Heart left ventricle (tissue), 16 donors: ENCODE measurements at regions not wholly inside any gene's neighbourhood (a gene's known extent, or its start where the extent isn't known, plus 50 kb on each side); places are given as distances from the start of the nearest gene placed in this dataset.

Experiments
- ATAC-seq, 4 donors: fragments of 200-7000 bp; cut with Tn5 transposase; one replicate each; pipeline ENCODE4 v1.9.1; 2020 to 2022; ENCODE audit warnings: moderate library complexity in 4 of 4, mild to moderate bottlenecking in 3 of 4, moderate number of reproducible peaks in 1 of 4
- DNase-seq, 5 donors: peaks; one replicate each; pipeline ENCODE4 v3.0.0-alpha.2; 2020
- H3K27ac ChIP-seq, 12 donors: fragments of 200-600 bp; sonication (generic) in 4 of 12; one replicate each; pipeline versions ENCODE4 v1.5.0 to v1.8.0; 2016 to 2022; ENCODE audit warnings: mild to moderate bottlenecking in 2 of 12
- H3K27me3 ChIP-seq, 9 donors: fragments of 200-600 bp; sonication (generic) in 2 of 9; one replicate each; pipeline versions ENCODE4 v1.5.1 to v1.8.0; 2016 to 2022; ENCODE audit warnings: mild to moderate bottlenecking in 3 of 9
- H3K36me3 ChIP-seq, 9 donors: fragments of 200-600 bp; sonication (generic) in 2 of 9; one replicate each; pipeline versions ENCODE4 v1.5.0 to v1.8.0; 2018 to 2022; ENCODE audit warnings: mild to moderate bottlenecking in 2 of 9
- H3K4me1 ChIP-seq, 12 donors: fragments of 200-600 bp; sonication (generic) in 4 of 12; one replicate each; pipeline versions ENCODE4 v1.5.0 to v1.8.0; 2016 to 2022; ENCODE audit warnings: mild to moderate bottlenecking in 3 of 12
- H3K4me3 ChIP-seq, 12 donors: fragments of 200-600 bp; sonication (generic) in 4 of 12; one replicate each; pipeline versions ENCODE4 v1.5.0 to v1.8.0; 2017 to 2022; ENCODE audit warnings: mild to moderate bottlenecking in 9 of 12, moderate library complexity in 4 of 12
- H3K9me3 ChIP-seq, 12 donors: fragments of 200-600 bp; sonication (generic) in 4 of 12; one replicate each; pipeline versions ENCODE4 v1.5.0 to v1.8.0; 2016 to 2022; ENCODE audit warnings: mild to moderate bottlenecking in 1 of 12
- POLR2A ChIP-seq, 2 donors: fragments of 450-650 bp; IDR thresholded peaks; one replicate each; pipeline ENCODE4 v1.6.1; 2017; ENCODE audit warnings: antibody characterized with exemption in 2 of 2, mild to moderate bottlenecking in 2 of 2, moderate library complexity in 2 of 2
- WGBS, 4 donors: extraction: QIAGEN DNeasy Blood & Tissue Kit in 2 of 4; methylation state at CpG; one replicate each; pipeline versions ENCODE4 v1.1.5 to v1.1.7; 2013 to 2018; 5-methylcytosine and 5-hydroxymethylcytosine counted together
- intact Hi-C, 10 donors: fragments of 100-400 bp; cut with DNase I; formaldehyde crosslinking; loops; one replicate each; pipeline versions ENCODE4 v1.11.1 to v1.14.2; 2022
- TF ChIP-seq, protein P1 (sequence below), 12 donors: fragments of 200-600 bp; sonication (generic) in 4 of 12; IDR thresholded peaks; one replicate each; pipeline versions ENCODE4 v1.5.0 to v1.8.0; 2018 to 2022; ENCODE audit warnings: antibody characterized with exemption in 12 of 12, mild to moderate bottlenecking in 5 of 12
- donor health status: ischemic (EF 13 %, LVEDD 7.1; RV severe dilation, severe dysfunction).
- donor health status: healthy with polysubstance abuse.
- donor health status: DM: no; HTN: yes; CAD: no.
- donor health status: DM: no; HTN: no; CAD: no.
- donor health status: ischemic (EF 25% LVEDD 6.9; RV normal size, moderate dysfunction).
- donor health status: ischemic (EF 25% LVEDD 5.7; RV mildly dilated, moderate dysfunction).
- donor health status: healthy.
- donor health status: DM: yes; HTN: yes; CAD: no.
- donor health status: ischemic (EF 35%, LVEDD 5.7; RV mildly dilated, moderate dysfunction).
- donor health status: nonischemic (EF 11% LVEDD 7.7; RV severe dilation, severe dysfunction).
- donor health status: DM: yes; HTN: yes; CAD: no.
- donor health status: PGD.
- donor health status: ischemic (EF 29% LVEDD 5.4; RV normal size, mild dysfunction).
- donor health status: nonischemic (EF 23%, LVEDD 6.1; RV moderate dilation, normal function).

DNA sequence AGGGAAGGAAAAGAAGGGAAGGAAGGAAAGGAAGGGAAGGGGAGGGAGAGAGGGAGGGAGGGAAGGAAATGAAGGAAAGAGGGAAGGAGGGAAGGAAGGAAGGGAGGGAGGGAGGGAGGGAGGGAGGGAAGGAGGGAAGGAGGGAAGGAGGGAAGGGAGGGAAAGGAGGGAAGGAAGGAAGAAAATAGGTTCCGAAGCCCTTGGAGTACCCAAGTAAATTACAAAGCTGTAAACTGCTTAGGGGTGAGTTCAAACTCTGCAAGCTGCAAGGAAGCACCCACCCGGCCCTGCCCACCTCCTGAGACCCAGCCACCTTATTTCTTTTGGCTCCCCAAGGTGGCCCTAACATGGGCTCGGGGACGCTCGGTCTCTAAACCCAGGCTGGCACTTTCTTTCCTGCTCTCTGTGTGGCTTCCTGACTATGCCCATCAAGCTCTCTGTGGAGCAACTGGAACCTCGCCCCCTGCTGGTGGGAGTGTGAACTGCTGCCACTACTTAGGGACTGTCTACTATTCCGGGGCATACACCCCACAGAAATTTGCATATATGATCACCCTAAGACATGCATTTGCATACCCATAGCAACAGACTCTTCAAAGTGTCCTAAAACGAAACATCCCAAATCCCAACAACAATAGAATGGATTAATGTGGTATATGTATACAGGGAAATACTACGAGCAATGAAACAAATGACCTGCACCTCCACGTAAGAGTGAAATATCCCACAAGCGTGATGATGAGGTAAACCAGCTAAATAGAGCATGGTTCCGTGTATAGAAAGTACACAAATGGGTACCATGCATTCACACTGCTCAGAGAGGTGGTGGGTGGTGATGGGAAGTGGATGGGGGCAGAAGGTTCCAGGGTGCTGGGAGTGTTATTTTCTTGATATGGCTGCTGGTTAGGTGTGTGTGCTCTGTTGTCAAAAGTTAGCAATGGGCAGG, 151.7 kb upstream of the TBL1X start:
- Histone ChIP-seq H3K4me1 (peaks cover 0 to 16% (median 0%) of the 10 kb centered on the region in 12 donors), H3K4me3 (no peak overlapping the region), H3K36me3 (no peaks in the 10 kb centered on the region), H3K27me3 (peaks cover 0 to 9% (median 0%) of the 10 kb centered on the region in 9 donors), H3K27ac (no peak overlapping the region), H3K9me3 (no peaks in the 10 kb centered on the region)
- WGBS, 4 donors = 65 to 81% (median 73%) methylated on average over 12 of the region's 12 CpGs
- TF ChIP-seq, protein P1, sequence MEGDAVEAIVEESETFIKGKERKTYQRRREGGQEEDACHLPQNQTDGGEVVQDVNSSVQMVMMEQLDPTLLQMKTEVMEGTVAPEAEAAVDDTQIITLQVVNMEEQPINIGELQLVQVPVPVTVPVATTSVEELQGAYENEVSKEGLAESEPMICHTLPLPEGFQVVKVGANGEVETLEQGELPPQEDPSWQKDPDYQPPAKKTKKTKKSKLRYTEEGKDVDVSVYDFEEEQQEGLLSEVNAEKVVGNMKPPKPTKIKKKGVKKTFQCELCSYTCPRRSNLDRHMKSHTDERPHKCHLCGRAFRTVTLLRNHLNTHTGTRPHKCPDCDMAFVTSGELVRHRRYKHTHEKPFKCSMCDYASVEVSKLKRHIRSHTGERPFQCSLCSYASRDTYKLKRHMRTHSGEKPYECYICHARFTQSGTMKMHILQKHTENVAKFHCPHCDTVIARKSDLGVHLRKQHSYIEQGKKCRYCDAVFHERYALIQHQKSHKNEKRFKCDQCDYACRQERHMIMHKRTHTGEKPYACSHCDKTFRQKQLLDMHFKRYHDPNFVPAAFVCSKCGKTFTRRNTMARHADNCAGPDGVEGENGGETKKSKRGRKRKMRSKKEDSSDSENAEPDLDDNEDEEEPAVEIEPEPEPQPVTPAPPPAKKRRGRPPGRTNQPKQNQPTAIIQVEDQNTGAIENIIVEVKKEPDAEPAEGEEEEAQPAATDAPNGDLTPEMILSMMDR (IDR thresholded peaks at IDR 0.05) = peak in 11 of 12 donors; percentile 41 to 70 (median 58)
- no peak for TF ChIP-seq POLR2A (IDR thresholded peaks at IDR 0.05)
- intact Hi-C loops = no loop called here
- peak; percentile 9 to 64 (median 29) for DNase-seq
- no peak for ATAC-seq

GRCh38 chrX:9315086-9315485, 149.8 kb upstream of the TBL1X start:
- Histone ChIP-seq H3K9me3 (no peaks in the 10 kb centered on the region), H3K27ac (no peak overlapping the region), H3K4me1 (peaks cover 0 to 22% (median 0%) of the 10 kb centered on the region in 12 donors), H3K4me3 (no peak overlapping the region), H3K36me3 (no peaks in the 10 kb centered on the region), H3K27me3 (peaks cover 0 to 11% (median 0%) of the 10 kb centered on the region in 9 donors)
- no peak for TF ChIP-seq POLR2A (IDR thresholded peaks at IDR 0.05)
- TF ChIP-seq, protein P1 (IDR thresholded peaks at IDR 0.05) = no peak
- intact Hi-C loops = no loop called here
- ATAC-seq (no peak), DNase-seq (no peak)
- 88 to 96% (median 91%) methylated on average over 3 of the region's 3 CpGs for WGBS, 4 donors

DNA sequence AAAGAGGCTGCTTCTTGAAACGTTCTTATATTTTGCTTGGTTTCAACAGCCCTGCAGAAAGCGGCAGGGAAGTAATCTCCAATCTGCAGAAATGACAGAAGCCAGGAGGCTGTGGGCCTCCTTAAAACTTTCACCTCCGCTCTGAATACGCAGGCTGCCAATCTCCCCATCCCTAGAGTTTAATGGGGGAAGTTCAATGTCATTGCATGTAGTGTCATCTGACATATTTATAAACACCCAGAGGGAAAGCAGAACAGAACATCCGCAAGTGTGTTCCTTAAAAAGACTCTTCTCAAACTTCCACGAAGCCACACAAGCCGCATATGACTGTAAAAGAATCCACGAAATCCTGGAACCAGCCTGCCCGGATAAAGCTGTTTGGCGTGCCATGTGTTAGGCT, 148.8 kb upstream of the TBL1X start:
- no peak for DNase-seq
- TF ChIP-seq, protein P1 (IDR thresholded peaks at IDR 0.05) = no peak
- no peak for TF ChIP-seq POLR2A (IDR thresholded peaks at IDR 0.05)
- 60 to 76% (median 74%) methylated on average over 10 of the region's 10 CpGs for WGBS, 4 donors
- H3K27me3 ChIP-seq = peaks cover 0 to 11% (median 0%) of the 10 kb centered on the region in 9 donors
- ATAC-seq = peak in 2 of 4 donors; percentile 42 to 62
- no peaks in the 10 kb centered on the region for H3K9me3 ChIP-seq
- no peaks in the 10 kb centered on the region for H3K36me3 ChIP-seq
- peak overlapping the region in 1 of 12 donors; percentile 23 for H3K27ac ChIP-seq
- H3K4me1 ChIP-seq = peaks cover 0 to 22% (median 0%) of the 10 kb centered on the region in 12 donors
- intact Hi-C loops = no loop called here
- H3K4me3 ChIP-seq = no peak overlapping the region

- no peaks in the 10 kb centered on the region for H3K36me3 ChIP-seq
- peaks cover 0 to 22% (median 0%) of the 10 kb centered on the region in 12 donors for H3K4me1 ChIP-seq
- intact Hi-C loops = no loop called here
- no peak overlapping the region for H3K27ac ChIP-seq
- H3K27me3 ChIP-seq = peaks cover 0 to 7% (median 0%) of the 10 kb centered on the region in 9 donors
- WGBS, 4 donors = 78 to 87% (median 85%) methylated on average over 7 of the region's 7 CpGs
- TF ChIP-seq POLR2A (IDR thresholded peaks at IDR 0.05) = no peak
- TF ChIP-seq, protein P1 (IDR thresholded peaks at IDR 0.05) = no peak
- DNase-seq = no peak
- H3K9me3 ChIP-seq = no peaks in the 10 kb centered on the region
- H3K4me3 ChIP-seq = no peak overlapping the region
- ATAC-seq = no peak
Measured at GRCh38 chrX:9317176-9317575, 147.7 kb upstream of the TBL1X start.
